ENCODE measurements at regions not wholly inside any gene's neighbourhood (a gene's known extent, or its start where the extent isn't known, plus 50 kb on each side); places are given as distances from the start of the nearest gene placed in this dataset.

- TF ChIP-seq, protein P1, sequence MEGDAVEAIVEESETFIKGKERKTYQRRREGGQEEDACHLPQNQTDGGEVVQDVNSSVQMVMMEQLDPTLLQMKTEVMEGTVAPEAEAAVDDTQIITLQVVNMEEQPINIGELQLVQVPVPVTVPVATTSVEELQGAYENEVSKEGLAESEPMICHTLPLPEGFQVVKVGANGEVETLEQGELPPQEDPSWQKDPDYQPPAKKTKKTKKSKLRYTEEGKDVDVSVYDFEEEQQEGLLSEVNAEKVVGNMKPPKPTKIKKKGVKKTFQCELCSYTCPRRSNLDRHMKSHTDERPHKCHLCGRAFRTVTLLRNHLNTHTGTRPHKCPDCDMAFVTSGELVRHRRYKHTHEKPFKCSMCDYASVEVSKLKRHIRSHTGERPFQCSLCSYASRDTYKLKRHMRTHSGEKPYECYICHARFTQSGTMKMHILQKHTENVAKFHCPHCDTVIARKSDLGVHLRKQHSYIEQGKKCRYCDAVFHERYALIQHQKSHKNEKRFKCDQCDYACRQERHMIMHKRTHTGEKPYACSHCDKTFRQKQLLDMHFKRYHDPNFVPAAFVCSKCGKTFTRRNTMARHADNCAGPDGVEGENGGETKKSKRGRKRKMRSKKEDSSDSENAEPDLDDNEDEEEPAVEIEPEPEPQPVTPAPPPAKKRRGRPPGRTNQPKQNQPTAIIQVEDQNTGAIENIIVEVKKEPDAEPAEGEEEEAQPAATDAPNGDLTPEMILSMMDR (conservative IDR thresholded peaks at IDR 0.05), result no peak
- no peaks in the 10 kb centered on the region for H3K9me3 Mint-ChIP-seq
- H3K27me3 Mint-ChIP-seq (ENCODE audit: low read depth), result peaks cover 27% of the 10 kb centered on the region
- H3K36me3 Mint-ChIP-seq (ENCODE audit: low read depth), result no peaks in the 10 kb centered on the region
- H3K4me3 Mint-ChIP-seq, result no peak overlapping the region
- no peak for DNase-seq (ENCODE audit: low read depth, low spot score)
- H3K27ac Mint-ChIP-seq (ENCODE audit: unreplicated experiment), result no peak overlapping the region
- H3K4me1 Mint-ChIP-seq, result no peaks in the 10 kb centered on the region
These were observed 61.2 kb downstream of the VIP start for GRCh38 chr6:152811785-152812184.

- TF ChIP-seq, protein P1 (conservative IDR thresholded peaks at IDR 0.05), result no peak
- H3K4me1 Mint-ChIP-seq, result no peaks in the 10 kb centered on the region
- no peak overlapping the region for H3K27ac Mint-ChIP-seq (ENCODE audit: unreplicated experiment)
- H3K27me3 Mint-ChIP-seq (ENCODE audit: low read depth), result peaks cover 25% of the 10 kb centered on the region
- H3K4me3 Mint-ChIP-seq, result no peak overlapping the region
- no peaks in the 10 kb centered on the region for H3K36me3 Mint-ChIP-seq (ENCODE audit: low read depth)
- H3K9me3 Mint-ChIP-seq, result no peaks in the 10 kb centered on the region
- no peak for DNase-seq (ENCODE audit: low read depth, low spot score)
These were observed 64.8 kb downstream of the VIP start for GRCh38 chr6:152815230-152815872.

DNA sequence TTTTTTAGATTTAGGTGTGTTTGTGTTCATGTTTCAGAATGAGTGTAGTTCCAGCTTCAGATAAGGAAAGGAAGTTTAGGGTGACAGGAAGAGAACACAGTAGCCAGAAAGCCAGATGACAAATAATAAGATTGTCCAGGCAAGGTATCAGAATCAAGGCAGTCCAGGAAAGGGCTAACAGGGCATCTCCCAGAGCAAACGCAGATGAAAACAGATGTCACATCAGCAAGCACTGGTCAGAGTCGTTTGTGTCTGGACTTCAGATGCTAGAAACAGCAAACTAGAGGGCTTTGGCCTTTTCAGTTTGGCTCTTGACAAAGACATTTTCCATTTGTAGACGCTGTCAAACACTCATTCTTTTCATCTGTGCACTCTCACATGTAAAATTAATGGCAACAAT, 65.5 kb downstream of the VIP start:
- DNase-seq (ENCODE audit: low read depth, low spot score), result no peak
- H3K36me3 Mint-ChIP-seq (ENCODE audit: low read depth), result no peaks in the 10 kb centered on the region
- H3K9me3 Mint-ChIP-seq, result no peaks in the 10 kb centered on the region
- H3K4me3 Mint-ChIP-seq, result no peak overlapping the region
- no peak overlapping the region for H3K27ac Mint-ChIP-seq (ENCODE audit: unreplicated experiment)
- no peaks in the 10 kb centered on the region for H3K4me1 Mint-ChIP-seq
- TF ChIP-seq, protein P1 (conservative IDR thresholded peaks at IDR 0.05), result no peak
- peaks cover 20% of the 10 kb centered on the region for H3K27me3 Mint-ChIP-seq (ENCODE audit: low read depth)

GRCh38 chr6:152821525-152821924, 70.9 kb downstream of the VIP start:
- no peaks in the 10 kb centered on the region for H3K4me1 Mint-ChIP-seq
- TF ChIP-seq, protein P1 (conservative IDR thresholded peaks at IDR 0.05), result no peak
- no peak for DNase-seq (ENCODE audit: low read depth, low spot score)
- no peaks in the 10 kb centered on the region for H3K9me3 Mint-ChIP-seq
- no peaks in the 10 kb centered on the region for H3K36me3 Mint-ChIP-seq (ENCODE audit: low read depth)
- no peak overlapping the region for H3K27ac Mint-ChIP-seq (ENCODE audit: unreplicated experiment)
- no peak overlapping the region for H3K4me3 Mint-ChIP-seq
- peaks cover 9% of the 10 kb centered on the region for H3K27me3 Mint-ChIP-seq (ENCODE audit: low read depth)

- TF ChIP-seq, protein P1 (conservative IDR thresholded peaks at IDR 0.05), result no peak
- Mint-ChIP-seq H3K4me1 (no peaks in the 10 kb centered on the region), H3K4me3 (no peak overlapping the region), H3K27me3 (ENCODE audit: low read depth) (peaks cover 9% of the 10 kb centered on the region), H3K9me3 (no peaks in the 10 kb centered on the region), H3K27ac (ENCODE audit: unreplicated experiment) (no peak overlapping the region), H3K36me3 (ENCODE audit: low read depth) (no peaks in the 10 kb centered on the region)
- no peak for DNase-seq (ENCODE audit: low read depth, low spot score)
These were observed 74.1 kb downstream of the VIP start for GRCh38 chr6:152824666-152825065.
